Lung (tissue), 11 donors: ENCODE measurements at regions not wholly inside any gene's neighbourhood (a gene's known extent, or its start where the extent isn't known, plus 50 kb on each side); places are given as distances from the start of the nearest gene placed in this dataset.

ENCODE experiments used
- ATAC-seq: fragments of 200-7000 bp; cut with Tn5 transposase; one replicate; pipeline ENCODE4 v1.9.1; 2020; ENCODE audit warnings: moderate number of reproducible peaks; ENCODE audit not compliant: insufficient read depth, low FRiP score
- DNase-seq, 3 donors: peaks; one replicate each; pipeline ENCODE4 v3.0.0-alpha.2; 2013 to 2017
- H3K27ac ChIP-seq, 2 donors: one replicate each; pipeline ENCODE4 v1.5.1; 2013; ENCODE audit warnings: mild to moderate bottlenecking in 2 of 2, moderate library complexity in 2 of 2, control low read depth in 1 of 2, inconsistent platforms in 1 of 2, low read depth in 1 of 2, low read length in 1 of 2
- H3K27me3 ChIP-seq, 3 donors: one replicate each; pipeline ENCODE4 v1.5.1; 2013; ENCODE audit warnings: low read length in 2 of 3; ENCODE audit not compliant: control insufficient read depth in 3 of 3, insufficient read depth in 3 of 3
- H3K36me3 ChIP-seq, 4 donors: one replicate each; pipeline ENCODE4 v1.5.1; 2013; ENCODE audit warnings: low read length in 4 of 4, mild to moderate bottlenecking in 1 of 4, moderate library complexity in 1 of 4; ENCODE audit not compliant: control insufficient read depth in 4 of 4, insufficient read depth in 4 of 4
- H3K4me1 ChIP-seq, 5 donors: one replicate each; pipeline ENCODE4 v1.5.1; 2013; ENCODE audit warnings: low read length in 5 of 5, mild to moderate bottlenecking in 2 of 5, moderate library complexity in 1 of 5; ENCODE audit not compliant: control insufficient read depth in 5 of 5, insufficient read depth in 5 of 5
- H3K4me3 ChIP-seq: one replicate; pipeline ENCODE4 v1.5.1; 2013; ENCODE audit warnings: mild to moderate bottlenecking, control low read depth, moderate library complexity
- H3K9ac ChIP-seq, 2 donors: one replicate each; pipeline ENCODE4 v1.5.1; 2013; ENCODE audit warnings: low read length in 2 of 2, control low read depth in 1 of 2; ENCODE audit not compliant: insufficient read depth in 1 of 2
- H3K9me3 ChIP-seq, 4 donors: one replicate each; pipeline ENCODE4 v1.5.1; 2013; ENCODE audit warnings: low read length in 3 of 4, mild to moderate bottlenecking in 1 of 4, moderate library complexity in 1 of 4; ENCODE audit not compliant: control insufficient read depth in 4 of 4, insufficient read depth in 3 of 4
- CTCF ChIP-seq: IDR thresholded peaks from 2 replicates; pipeline ENCODE4 v1.5.1; 2012; ENCODE audit warnings: mild to moderate bottlenecking; ENCODE audit errors: control extremely low read depth, extremely low read depth
- WGBS, 2 donors: extraction: QIAGEN DNeasy Blood & Tissue Kit; methylation state at CpG; one replicate each; pipeline ENCODE4 v1.1.7; 2013; 5-methylcytosine and 5-hydroxymethylcytosine counted together
- donor health status: control.
- donor health status: control.
- donor health status: Bipolar disorder and iron deficiency.
- donor health status: healthy.
- donor health status: DM: yes; HTN: yes; CAD: no.

- no peaks in the 10 kb centered on the region for H3K36me3 ChIP-seq
- no peak overlapping the region for H3K27ac ChIP-seq
- H3K27me3 ChIP-seq = no peaks in the 10 kb centered on the region
- H3K4me3 ChIP-seq = no peak overlapping the region
- no peak for TF ChIP-seq CTCF
- peaks cover 0 to 3% (median 0%) of the 10 kb centered on the region in 4 donors for H3K9me3 ChIP-seq
- H3K4me1 ChIP-seq = no peaks in the 10 kb centered on the region
- no peak overlapping the region for H3K9ac ChIP-seq
- DNase-seq (no peak), ATAC-seq (no peak)
These were observed 341.2 kb upstream of the MGAT4C start for GRCh38 chr12:86597431-86597830.

DNA sequence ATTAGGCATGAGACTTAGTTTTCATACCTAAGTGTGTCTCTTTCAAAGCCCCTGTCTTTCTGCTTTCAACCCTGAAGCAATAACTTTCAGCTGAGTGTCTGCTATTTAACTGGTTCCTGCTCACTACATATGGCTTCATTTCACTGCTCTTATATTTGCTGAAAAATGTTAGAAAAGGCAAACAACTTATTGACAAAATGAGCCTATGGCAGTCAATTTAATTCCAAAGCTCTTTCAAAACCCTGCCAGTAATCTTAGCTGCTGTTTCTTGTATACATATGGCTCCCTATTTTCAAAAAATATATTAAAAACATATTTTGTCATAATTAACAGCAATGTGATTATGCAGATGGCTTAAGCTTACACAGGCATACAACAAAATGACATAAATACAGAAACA lies 334.1 kb upstream of the MGAT4C start:
- DNase-seq = no peak
- no peak overlapping the region for H3K4me3 ChIP-seq
- H3K9me3 ChIP-seq = no peaks in the 10 kb centered on the region
- no peaks in the 10 kb centered on the region for H3K4me1 ChIP-seq
- H3K27me3 ChIP-seq = no peaks in the 10 kb centered on the region
- no peak for ATAC-seq
- TF ChIP-seq CTCF = no peak
- no peak overlapping the region for H3K27ac ChIP-seq
- no peaks in the 10 kb centered on the region for H3K36me3 ChIP-seq
- H3K9ac ChIP-seq = no peak overlapping the region

DNA sequence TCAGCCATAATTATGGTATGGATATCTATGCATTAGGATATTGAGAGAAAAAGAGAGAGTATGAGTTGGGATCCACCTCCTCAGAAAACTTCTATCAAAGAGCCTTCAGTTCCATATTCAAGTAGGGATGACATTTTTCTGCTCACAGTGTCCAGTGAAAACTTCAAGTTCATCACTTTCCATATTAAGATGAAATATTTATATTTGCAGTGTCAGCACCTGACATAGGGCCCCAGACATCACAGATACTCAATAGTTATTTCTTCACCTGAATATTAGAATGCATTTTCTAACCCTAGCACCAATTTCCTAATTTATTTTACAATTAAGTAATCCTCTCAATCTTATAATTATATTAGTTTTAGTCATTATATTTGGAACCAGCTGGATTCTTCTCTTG lies 318.0 kb upstream of the MGAT4C start:
- H3K36me3 ChIP-seq = no peaks in the 10 kb centered on the region
- ATAC-seq (no peak), DNase-seq (no peak)
- H3K9me3 ChIP-seq = no peaks in the 10 kb centered on the region
- no peak overlapping the region for H3K4me3 ChIP-seq
- no peaks in the 10 kb centered on the region for H3K4me1 ChIP-seq
- no peaks in the 10 kb centered on the region for H3K27me3 ChIP-seq
- no peak for TF ChIP-seq CTCF
- no peak overlapping the region for H3K9ac ChIP-seq
- no peak overlapping the region for H3K27ac ChIP-seq

- H3K4me1 ChIP-seq = no peaks in the 10 kb centered on the region
- no peak overlapping the region for H3K9ac ChIP-seq
- ATAC-seq (no peak), DNase-seq (no peak)
- H3K36me3 ChIP-seq = no peaks in the 10 kb centered on the region
- no peak overlapping the region for H3K27ac ChIP-seq
- TF ChIP-seq CTCF = no peak
- peaks cover 0 to 2% (median 0%) of the 10 kb centered on the region in 4 donors for H3K9me3 ChIP-seq
- H3K4me3 ChIP-seq = no peak overlapping the region
- no peaks in the 10 kb centered on the region for H3K27me3 ChIP-seq
- WGBS, 2 donors = 0 to 16% methylated on average over 1 of the region's 1 CpG
These were observed 316.3 kb upstream of the MGAT4C start for GRCh38 chr12:86572455-86572854.
